ENCODE measurements at regions not wholly inside any gene's neighbourhood (a gene's known extent, or its start where the extent isn't known, plus 50 kb on each side); places are given as distances from the start of the nearest gene placed in this dataset.

GRCh38 chr1:19011845-19012231 is 55.4 kb upstream of the IFFO2 start:
- no TSS peak for BruUV-seq (replicated peaks)
- Histone ChIP-seq H3K4me2 (ENCODE audit: low read length) (peak overlapping the region; percentile 85), H3K9ac (ENCODE audit: low read length) (peak overlapping the region; percentile 72), H3K27me3 (ENCODE audit: insufficient read depth, low read length) (no peaks in the 10 kb centered on the region), H3K4me1 (ENCODE audit: control insufficient read depth in 1 of 2, insufficient read depth in 2 of 2, low read length in 2 of 2) (peaks cover 39 to 80% of the 10 kb centered on the region in 2 experiments), H3K9me3 (ENCODE audit: control insufficient read depth in 1 of 2, insufficient read depth in 1 of 2, low read depth in 1 of 2, low read length in 2 of 2) (no peaks in the 10 kb centered on the region), H3K9me2 (ENCODE audit: insufficient read depth) (no peaks in the 10 kb centered on the region), H3K27ac (ENCODE audit: low read depth, low read length) (peak overlapping the region; percentile 89), H3K4me3 (replicated peaks in 1 of 2; ENCODE audit: low read depth in 1 of 2, low read length in 2 of 2) (peak overlapping the region in 1 of 2 experiments; percentile 47; a peak in 1 of 4 replicates), H4K20me1 (ENCODE audit: insufficient read depth) (no peaks in the 10 kb centered on the region), H3K36me3 (ENCODE audit: control insufficient read depth in 1 of 2, insufficient read depth in 2 of 2, low read length in 2 of 2) (no peaks in the 10 kb centered on the region), H2AFZ (ENCODE audit: low read depth, low read length, poor library complexity, severe bottlenecking) (peak overlapping the region; percentile 71), H3K79me2 (ENCODE audit: insufficient read depth, low read length) (no peaks in the 10 kb centered on the region)
- ChIA-PET POLR2A (no interaction called here), CTCF (interaction anchor here (1.0 to 1.2 kb wide), 2 partner anchors 11 to 84 kb away, joined by 3 to 5 read pairs; no protein-coding TSS in a partner anchor), RAD21 (ENCODE audit: low non-redundant PET in 1 of 2, low total read pairs in 2 of 2, uncharacterized antibody in 2 of 2, unreplicated experiment in 2 of 2) (interaction anchor here in 1 of 2 experiments (1.1 kb wide), 1 partner anchor 85 kb away, joined by 3 read pairs; no protein-coding TSS in a partner anchor)
- DNase-seq (ENCODE audit: low read depth, low spot score) (no peak), ATAC-seq (no peak)
- intact Hi-C loops (cut with micrococcal nuclease), result loop anchor here (5.0 kb wide), 1 partner anchor 110 kb away; the partner anchor contains the start of gene ALDH4A1
- TF ChIP-seq RAD21 (IDR thresholded peaks at IDR 0.05; ENCODE audit: low read depth), result no peak
- TF ChIP-seq, protein P1, sequence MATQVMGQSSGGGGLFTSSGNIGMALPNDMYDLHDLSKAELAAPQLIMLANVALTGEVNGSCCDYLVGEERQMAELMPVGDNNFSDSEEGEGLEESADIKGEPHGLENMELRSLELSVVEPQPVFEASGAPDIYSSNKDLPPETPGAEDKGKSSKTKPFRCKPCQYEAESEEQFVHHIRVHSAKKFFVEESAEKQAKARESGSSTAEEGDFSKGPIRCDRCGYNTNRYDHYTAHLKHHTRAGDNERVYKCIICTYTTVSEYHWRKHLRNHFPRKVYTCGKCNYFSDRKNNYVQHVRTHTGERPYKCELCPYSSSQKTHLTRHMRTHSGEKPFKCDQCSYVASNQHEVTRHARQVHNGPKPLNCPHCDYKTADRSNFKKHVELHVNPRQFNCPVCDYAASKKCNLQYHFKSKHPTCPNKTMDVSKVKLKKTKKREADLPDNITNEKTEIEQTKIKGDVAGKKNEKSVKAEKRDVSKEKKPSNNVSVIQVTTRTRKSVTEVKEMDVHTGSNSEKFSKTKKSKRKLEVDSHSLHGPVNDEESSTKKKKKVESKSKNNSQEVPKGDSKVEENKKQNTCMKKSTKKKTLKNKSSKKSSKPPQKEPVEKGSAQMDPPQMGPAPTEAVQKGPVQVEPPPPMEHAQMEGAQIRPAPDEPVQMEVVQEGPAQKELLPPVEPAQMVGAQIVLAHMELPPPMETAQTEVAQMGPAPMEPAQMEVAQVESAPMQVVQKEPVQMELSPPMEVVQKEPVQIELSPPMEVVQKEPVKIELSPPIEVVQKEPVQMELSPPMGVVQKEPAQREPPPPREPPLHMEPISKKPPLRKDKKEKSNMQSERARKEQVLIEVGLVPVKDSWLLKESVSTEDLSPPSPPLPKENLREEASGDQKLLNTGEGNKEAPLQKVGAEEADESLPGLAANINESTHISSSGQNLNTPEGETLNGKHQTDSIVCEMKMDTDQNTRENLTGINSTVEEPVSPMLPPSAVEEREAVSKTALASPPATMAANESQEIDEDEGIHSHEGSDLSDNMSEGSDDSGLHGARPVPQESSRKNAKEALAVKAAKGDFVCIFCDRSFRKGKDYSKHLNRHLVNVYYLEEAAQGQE (IDR thresholded peaks at IDR 0.05; ENCODE audit: low read depth), result no peak
- no peak for TF ChIP-seq ELF1 (IDR thresholded peaks at IDR 0.05; ENCODE audit: borderline replicate concordance, low read depth)
- no peak for TF ChIP-seq SP1 (IDR thresholded peaks at IDR 0.05; ENCODE audit: low read depth)
- TF ChIP-seq POLR2A (IDR thresholded peaks at IDR 0.05; ENCODE audit: borderline replicate concordance, extremely low read depth, insufficient read depth, insufficient read length), result no peak
- TF ChIP-seq TCF7L2 (IDR thresholded peaks at IDR 0.05; ENCODE audit: borderline replicate concordance, extremely low read depth, insufficient read depth, insufficient read length), result no peak
- no peak for TF ChIP-seq EZH2phosphoT487 (IDR thresholded peaks at IDR 0.05; ENCODE audit: borderline replicate concordance)
- TF ChIP-seq, protein P2, sequence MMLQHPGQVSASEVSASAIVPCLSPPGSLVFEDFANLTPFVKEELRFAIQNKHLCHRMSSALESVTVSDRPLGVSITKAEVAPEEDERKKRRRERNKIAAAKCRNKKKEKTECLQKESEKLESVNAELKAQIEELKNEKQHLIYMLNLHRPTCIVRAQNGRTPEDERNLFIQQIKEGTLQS (IDR thresholded peaks at IDR 0.05), result no peak
- TF ChIP-seq FOSL1 (IDR thresholded peaks at IDR 0.05; ENCODE audit: low read depth), result no peak
- no peak for TF ChIP-seq ZFX (IDR thresholded peaks at IDR 0.05)

Measured in HCT116 (cell line).